Peyer's patch (tissue), 4 donors: ENCODE measurements at regions not wholly inside any gene's neighbourhood (a gene's known extent, or its start where the extent isn't known, plus 50 kb on each side); places are given as distances from the start of the nearest gene placed in this dataset.

Source experiments
- POLR2A ChIP-seq, 2 donors: fragments of 450-650 bp; IDR thresholded peaks; one replicate each; pipeline ENCODE4 v1.5.1; 2017; ENCODE audit warnings: antibody characterized with exemption in 2 of 2, mild to moderate bottlenecking in 2 of 2, moderate library complexity in 2 of 2
- TF ChIP-seq, protein P1 (sequence below), 6 experiments: fragments of 450-650 bp in 4 of 6; fragments of 200-600 bp in 2 of 6; sonication (generic) in 1 of 6; IDR thresholded peaks; one replicate each; pipeline ENCODE4 v1.5.1; 2017 to 2019; ENCODE audit warnings: antibody characterized with exemption in 6 of 6, mild to moderate bottlenecking in 3 of 6, moderate library complexity in 1 of 6

DNA sequence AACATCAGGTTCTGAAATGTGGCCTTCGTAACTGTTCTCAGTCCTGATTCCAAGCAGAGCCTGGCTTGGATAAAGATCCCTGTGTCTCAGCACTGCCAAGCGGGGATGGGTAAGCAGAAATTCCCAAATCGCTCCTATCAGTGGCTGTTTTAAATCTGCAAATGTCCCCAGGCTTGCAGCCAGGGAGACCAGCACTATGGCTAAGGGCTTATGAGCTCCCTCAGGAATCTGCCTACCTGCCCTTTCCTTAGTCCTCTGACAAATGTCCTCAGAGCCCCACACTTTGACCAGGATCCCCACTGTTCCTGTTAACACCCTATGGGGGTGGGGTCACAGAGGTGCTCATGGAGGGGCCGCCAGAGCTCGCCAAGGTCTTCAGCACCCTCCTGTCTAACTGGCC is 1062.8 kb downstream of the UQCRFS1 start:
- TF ChIP-seq, protein P1, sequence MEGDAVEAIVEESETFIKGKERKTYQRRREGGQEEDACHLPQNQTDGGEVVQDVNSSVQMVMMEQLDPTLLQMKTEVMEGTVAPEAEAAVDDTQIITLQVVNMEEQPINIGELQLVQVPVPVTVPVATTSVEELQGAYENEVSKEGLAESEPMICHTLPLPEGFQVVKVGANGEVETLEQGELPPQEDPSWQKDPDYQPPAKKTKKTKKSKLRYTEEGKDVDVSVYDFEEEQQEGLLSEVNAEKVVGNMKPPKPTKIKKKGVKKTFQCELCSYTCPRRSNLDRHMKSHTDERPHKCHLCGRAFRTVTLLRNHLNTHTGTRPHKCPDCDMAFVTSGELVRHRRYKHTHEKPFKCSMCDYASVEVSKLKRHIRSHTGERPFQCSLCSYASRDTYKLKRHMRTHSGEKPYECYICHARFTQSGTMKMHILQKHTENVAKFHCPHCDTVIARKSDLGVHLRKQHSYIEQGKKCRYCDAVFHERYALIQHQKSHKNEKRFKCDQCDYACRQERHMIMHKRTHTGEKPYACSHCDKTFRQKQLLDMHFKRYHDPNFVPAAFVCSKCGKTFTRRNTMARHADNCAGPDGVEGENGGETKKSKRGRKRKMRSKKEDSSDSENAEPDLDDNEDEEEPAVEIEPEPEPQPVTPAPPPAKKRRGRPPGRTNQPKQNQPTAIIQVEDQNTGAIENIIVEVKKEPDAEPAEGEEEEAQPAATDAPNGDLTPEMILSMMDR (IDR thresholded peaks at IDR 0.05): no peak
- no peak for TF ChIP-seq POLR2A (IDR thresholded peaks at IDR 0.05)
